ENCODE measurements at regions not wholly inside any gene's neighbourhood (a gene's known extent, or its start where the extent isn't known, plus 50 kb on each side); places are given as distances from the start of the nearest gene placed in this dataset.

GRCh38 chr11:10627816-10628215 lies 59.4 kb upstream of the LYVE1 start:
- H3K4me3 ChIP-seq (ENCODE audit: control insufficient read depth, low read depth, low read length), result no peak overlapping the region
- no peak for DNase-seq (ENCODE audit: low read depth)
- TF ChIP-seq CTCF (conservative IDR thresholded peaks at IDR 0.05; ENCODE audit: control insufficient read depth, insufficient read depth, low read depth, low read length), result no peak

GRCh38 chr11:10627291-10627690 lies 58.8 kb upstream of the LYVE1 start:
- no peak overlapping the region for H3K4me3 ChIP-seq (ENCODE audit: control insufficient read depth, low read depth, low read length)
- no peak for TF ChIP-seq CTCF (conservative IDR thresholded peaks at IDR 0.05; ENCODE audit: control insufficient read depth, insufficient read depth, low read depth, low read length)

GRCh38 chr11:10625982-10626311 lies 57.5 kb upstream of the LYVE1 start:
- H3K4me3 ChIP-seq (ENCODE audit: control insufficient read depth, low read depth, low read length), result no peak overlapping the region
- TF ChIP-seq CTCF (conservative IDR thresholded peaks at IDR 0.05; ENCODE audit: control insufficient read depth, insufficient read depth, low read depth, low read length), result no peak
- no peak for DNase-seq (ENCODE audit: low read depth)

More at GRCh38 chr11:10627291-10627690, 58.8 kb upstream of the LYVE1 start:
- no peak for DNase-seq (ENCODE audit: low read depth)

GRCh38 chr11:10625281-10625981 lies 57.0 kb upstream of the LYVE1 start:
- no peak overlapping the region for H3K4me3 ChIP-seq (ENCODE audit: control insufficient read depth, low read depth, low read length)
- no peak for TF ChIP-seq CTCF (conservative IDR thresholded peaks at IDR 0.05; ENCODE audit: control insufficient read depth, insufficient read depth, low read depth, low read length)
- no peak for DNase-seq (ENCODE audit: low read depth)

GRCh38 chr11:10623797-10624761 lies 55.6 kb upstream of the LYVE1 start:
- H3K4me3 ChIP-seq (ENCODE audit: control insufficient read depth, low read depth, low read length), result no peak overlapping the region
- DNase-seq (ENCODE audit: low read depth), result peak; percentile 37

More at GRCh38 chr11:10623797-10624761, 55.6 kb upstream of the LYVE1 start:
- peak; percentile 50 for TF ChIP-seq CTCF (conservative IDR thresholded peaks at IDR 0.05; ENCODE audit: control insufficient read depth, insufficient read depth, low read depth, low read length)

Measured in fibroblast of mammary gland (primary cell).